Suprapubic skin (tissue), 4 donors: ENCODE measurements at regions not wholly inside any gene's neighbourhood (a gene's known extent, or its start where the extent isn't known, plus 50 kb on each side); places are given as distances from the start of the nearest gene placed in this dataset.

Experiments used
- CTCF ChIP-seq, 2 donors: fragments of 200-600 bp in 1 of 2; fragments of 450-650 bp in 1 of 2; sonication (generic) in 1 of 2; IDR thresholded peaks; one replicate each; pipeline ENCODE4 v1.5.1; 2016 to 2019; ENCODE audit warnings: antibody characterized with exemption in 2 of 2, mild to moderate bottlenecking in 1 of 2, moderate library complexity in 1 of 2
- EP300 ChIP-seq: sonication (generic); formaldehyde crosslinking; IDR thresholded peaks from one replicate; pipeline ENCODE4 v1.6.1; 2017; ENCODE audit warnings: antibody characterized with exemption
- POLR2A ChIP-seq, 2 donors: fragments of 450-650 bp; IDR thresholded peaks; one replicate each; pipeline ENCODE4 v1.6.1; 2017; ENCODE audit warnings: antibody characterized with exemption in 2 of 2, mild to moderate bottlenecking in 2 of 2, moderate library complexity in 2 of 2
- POLR2AphosphoS5 ChIP-seq, 3 donors: sonication (generic); formaldehyde crosslinking; IDR thresholded peaks; one replicate each; pipeline ENCODE4 v1.6.1; 2017; ENCODE audit warnings: antibody characterized with exemption in 3 of 3

- no peak for TF ChIP-seq CTCF (IDR thresholded peaks at IDR 0.05)
- no peak for TF ChIP-seq EP300
- no peak for TF ChIP-seq POLR2A (IDR thresholded peaks at IDR 0.05)
- TF ChIP-seq POLR2AphosphoS5 (IDR thresholded peaks at IDR 0.05): no peak
These were observed 335.9 kb downstream of the TMEM114 start for GRCh38 chr16:8254405-8254804.
